ENCODE measurements at regions not wholly inside any gene's neighbourhood (a gene's known extent, or its start where the extent isn't known, plus 50 kb on each side); places are given as distances from the start of the nearest gene placed in this dataset.

DNA sequence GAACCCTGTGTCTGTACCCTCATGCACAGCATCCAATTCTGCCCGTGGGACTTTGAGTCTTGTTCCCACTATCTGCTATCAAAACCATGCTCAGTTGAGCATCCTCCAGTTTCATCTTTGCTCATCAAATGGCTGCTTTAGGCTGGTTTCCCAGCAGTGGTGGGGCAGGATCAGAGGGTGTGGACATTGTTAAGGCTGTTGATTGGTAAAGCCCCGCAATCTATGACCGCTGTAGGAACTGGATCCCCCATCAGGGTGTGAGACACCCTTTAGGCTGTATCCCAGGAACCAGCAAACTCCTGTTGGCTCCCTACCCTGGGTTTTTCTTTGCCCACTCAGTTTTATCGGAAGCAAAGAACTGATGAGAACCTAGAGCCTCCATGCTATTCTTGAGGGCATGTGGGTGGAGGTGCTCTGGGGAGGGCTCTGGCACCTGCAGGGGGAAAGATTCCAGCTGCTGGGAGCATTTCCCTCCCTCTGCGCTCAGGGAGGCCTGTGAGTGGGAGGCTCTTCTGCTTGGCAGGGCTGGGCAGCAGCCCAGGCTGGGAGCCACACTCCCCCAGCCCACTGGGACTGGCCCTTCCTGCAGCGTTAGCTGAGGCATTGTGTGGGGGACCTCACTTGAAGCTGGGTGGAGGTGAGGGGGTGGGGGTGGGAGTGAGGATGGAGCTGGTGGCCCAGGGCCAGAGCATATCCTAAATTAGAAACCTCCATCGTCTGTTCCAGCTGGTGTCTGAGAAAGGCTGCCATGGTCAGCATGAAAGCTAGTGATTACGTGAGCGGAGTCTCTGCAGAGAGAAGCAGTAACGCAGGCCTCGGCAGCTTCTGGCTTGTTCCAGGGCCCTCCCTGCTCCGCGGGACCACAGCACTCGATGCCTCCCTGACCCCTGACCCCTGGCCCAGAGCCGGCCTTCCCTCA lies 160.6 kb downstream of the IRF8 start:
- TF ChIP-seq JUN (IDR thresholded peaks at IDR 0.05; ENCODE audit: borderline replicate concordance, insufficient read depth, insufficient read length, low read depth) (no peak), EZH2 (IDR thresholded peaks at IDR 0.05; ENCODE audit: borderline replicate concordance, low read depth, low read length, severe bottlenecking) (no peak), POLR2A (IDR thresholded peaks at IDR 0.05; ENCODE audit: low read depth, low read length) (no peak), POLR2AphosphoS5 (IDR thresholded peaks at IDR 0.05; ENCODE audit: insufficient read depth, low read depth, low read length) (no peak)
- TF ChIP-seq, protein P1, sequence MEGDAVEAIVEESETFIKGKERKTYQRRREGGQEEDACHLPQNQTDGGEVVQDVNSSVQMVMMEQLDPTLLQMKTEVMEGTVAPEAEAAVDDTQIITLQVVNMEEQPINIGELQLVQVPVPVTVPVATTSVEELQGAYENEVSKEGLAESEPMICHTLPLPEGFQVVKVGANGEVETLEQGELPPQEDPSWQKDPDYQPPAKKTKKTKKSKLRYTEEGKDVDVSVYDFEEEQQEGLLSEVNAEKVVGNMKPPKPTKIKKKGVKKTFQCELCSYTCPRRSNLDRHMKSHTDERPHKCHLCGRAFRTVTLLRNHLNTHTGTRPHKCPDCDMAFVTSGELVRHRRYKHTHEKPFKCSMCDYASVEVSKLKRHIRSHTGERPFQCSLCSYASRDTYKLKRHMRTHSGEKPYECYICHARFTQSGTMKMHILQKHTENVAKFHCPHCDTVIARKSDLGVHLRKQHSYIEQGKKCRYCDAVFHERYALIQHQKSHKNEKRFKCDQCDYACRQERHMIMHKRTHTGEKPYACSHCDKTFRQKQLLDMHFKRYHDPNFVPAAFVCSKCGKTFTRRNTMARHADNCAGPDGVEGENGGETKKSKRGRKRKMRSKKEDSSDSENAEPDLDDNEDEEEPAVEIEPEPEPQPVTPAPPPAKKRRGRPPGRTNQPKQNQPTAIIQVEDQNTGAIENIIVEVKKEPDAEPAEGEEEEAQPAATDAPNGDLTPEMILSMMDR (IDR thresholded peaks at IDR 0.05; ENCODE audit: extremely low read depth in 1 of 2, insufficient read depth in 1 of 2, low read depth in 1 of 2, low read length in 2 of 2) = no peak

Measured in endothelial cell of umbilical vein (primary cell).